IgD-negative memory B cell (primary cell): ENCODE measurements at regions not wholly inside any gene's neighbourhood (a gene's known extent, or its start where the extent isn't known, plus 50 kb on each side); places are given as distances from the start of the nearest gene placed in this dataset.
"Not testable (repeated sequence)": the region's sequence is repeated elsewhere in the genome, so short reads cannot be mapped to it uniquely, and the experiment has no call there.

Experiments
- H3K27ac Mint-ChIP-seq, 3 donors: one replicate each; pipeline ENCODE4 v1.8.0; 2020 to 2022; ENCODE audit warnings: mild to moderate bottlenecking in 3 of 3, mixed read lengths in 3 of 3, moderate library complexity in 1 of 3
- H3K27me3 Mint-ChIP-seq: one replicate; pipeline ENCODE4 v1.8.0; 2021; ENCODE audit warnings: mixed read lengths
- H3K36me3 Mint-ChIP-seq: one replicate; pipeline ENCODE4 v1.8.0; 2020; ENCODE audit warnings: mild to moderate bottlenecking, mixed read lengths
- H3K4me1 Mint-ChIP-seq, 3 donors: one replicate each; pipeline ENCODE4 v1.8.0; 2020 to 2022; ENCODE audit warnings: mixed read lengths in 3 of 3, mild to moderate bottlenecking in 1 of 3
- H3K4me3 Mint-ChIP-seq, 4 donors: one replicate each; pipeline ENCODE4 v1.8.0; 2020 to 2022; ENCODE audit warnings: mild to moderate bottlenecking in 4 of 4, mixed read lengths in 4 of 4, moderate library complexity in 3 of 4
- H3K9me3 Mint-ChIP-seq, 3 donors: one replicate each; pipeline ENCODE4 v1.8.0; 2020 to 2021; ENCODE audit warnings: mixed read lengths in 3 of 3, mild to moderate bottlenecking in 1 of 3

DNA sequence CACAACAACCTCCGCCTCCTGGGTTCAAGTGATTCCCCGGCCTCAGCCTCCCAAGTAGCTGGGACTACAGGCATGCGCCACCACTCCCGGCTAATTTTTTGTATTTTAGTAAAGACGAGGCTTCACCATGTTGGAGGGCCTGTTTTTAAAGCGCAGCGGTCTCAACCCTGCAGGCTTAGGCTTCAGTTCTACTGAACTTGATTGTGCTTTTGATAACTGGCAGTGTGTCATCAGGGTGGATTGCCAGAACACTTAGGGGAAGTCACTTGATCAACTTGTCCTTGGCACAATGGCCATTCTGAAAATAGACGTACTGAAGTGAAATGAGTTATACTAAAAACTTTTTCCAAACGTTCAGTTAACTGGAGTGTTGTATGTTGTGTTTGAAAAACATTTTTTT is 472.2 kb downstream of the KLF5 start:
- no peaks in the 10 kb centered on the region for H3K27me3 Mint-ChIP-seq
- H3K9me3 Mint-ChIP-seq, result peaks cover 3 to 7% (median 5%) of the 10 kb centered on the region in 3 donors
- H3K4me3 Mint-ChIP-seq, result no peak overlapping the region
- H3K27ac Mint-ChIP-seq, result no peak overlapping the region
- H3K4me1 Mint-ChIP-seq, result no peaks in the 10 kb centered on the region
- H3K36me3 Mint-ChIP-seq, result no peaks in the 10 kb centered on the region

DNA sequence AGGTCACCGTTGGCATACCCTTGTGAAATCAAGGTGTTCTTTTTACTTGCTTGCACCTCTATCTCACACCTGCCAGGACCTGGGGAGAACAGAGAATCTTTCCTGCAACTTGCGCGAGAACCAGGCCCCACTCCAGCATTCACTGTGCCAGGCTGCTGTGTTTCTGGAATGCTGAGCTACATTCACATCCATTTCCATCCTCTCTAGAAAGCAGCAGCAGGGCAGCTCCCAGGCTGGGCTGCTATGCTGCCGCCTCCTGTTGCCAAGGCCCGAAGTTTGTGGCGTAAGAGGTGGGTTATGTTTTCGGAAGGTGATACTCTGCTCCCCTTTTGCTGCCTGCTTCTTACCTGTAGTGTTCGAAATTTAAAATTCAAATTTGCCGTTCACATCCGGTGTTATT is 464.1 kb downstream of the KLF5 start:
- Mint-ChIP-seq H3K9me3 (peaks cover 0 to 3% (median 0%) of the 10 kb centered on the region in 3 donors), H3K36me3 (no peaks in the 10 kb centered on the region), H3K27me3 (no peaks in the 10 kb centered on the region), H3K27ac (no peak overlapping the region), H3K4me1 (no peaks in the 10 kb centered on the region), H3K4me3 (no peak overlapping the region)

DNA sequence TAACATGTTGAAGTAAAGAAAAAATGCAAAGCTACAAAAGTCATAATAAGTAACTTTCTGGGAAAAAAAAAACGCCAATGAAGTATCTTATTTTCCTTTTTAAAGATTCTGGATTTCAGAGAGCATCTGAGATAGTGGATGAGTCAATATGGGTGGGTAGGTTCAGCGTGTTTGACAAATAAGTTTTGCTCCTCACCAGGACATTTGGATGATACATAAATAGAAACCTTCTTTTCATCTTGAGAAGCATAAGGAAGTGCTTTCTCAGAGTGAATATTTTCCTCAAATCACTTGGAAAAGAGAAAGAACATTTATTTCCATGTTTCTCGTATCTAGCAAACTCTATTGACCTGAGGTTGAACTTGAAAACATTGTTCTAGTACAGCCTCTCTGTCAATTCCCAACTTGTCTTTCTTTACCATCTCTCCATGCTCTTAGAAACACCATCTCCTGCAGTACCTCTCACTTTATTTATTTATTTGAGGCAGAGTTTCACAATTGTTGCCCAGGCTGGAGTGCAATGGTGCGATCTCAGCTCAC is 463.2 kb downstream of the KLF5 start:
- Mint-ChIP-seq H3K27me3 (no peaks in the 10 kb centered on the region), H3K36me3 (no peaks in the 10 kb centered on the region), H3K9me3 (peaks cover 0 to 3% (median 0%) of the 10 kb centered on the region in 3 donors), H3K4me1 (no peaks in the 10 kb centered on the region), H3K4me3 (no peak overlapping the region), H3K27ac (no peak overlapping the region)

DNA sequence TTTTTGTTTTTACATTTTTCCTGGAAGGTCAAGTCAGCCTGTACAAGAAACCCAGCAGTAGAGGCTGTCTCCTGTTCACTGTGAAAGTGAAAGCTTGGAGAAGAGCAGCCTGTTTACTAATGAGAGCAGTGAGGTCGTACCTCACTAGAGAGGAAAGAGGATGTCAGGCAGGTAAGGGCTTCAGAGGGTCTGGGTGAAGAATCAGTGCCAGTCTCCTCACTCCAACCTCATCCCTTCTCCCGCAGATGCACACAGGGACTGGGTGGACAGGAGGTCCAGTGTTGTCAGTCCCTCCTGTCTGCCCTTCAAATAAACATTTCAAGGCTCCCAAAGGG is 462.5 kb downstream of the KLF5 start:
- Mint-ChIP-seq H3K27ac (no peak overlapping the region), H3K4me3 (no peak overlapping the region), H3K9me3 (no peaks in the 10 kb centered on the region), H3K4me1 (no peaks in the 10 kb centered on the region), H3K27me3 (no peaks in the 10 kb centered on the region), H3K36me3 (no peaks in the 10 kb centered on the region)

DNA sequence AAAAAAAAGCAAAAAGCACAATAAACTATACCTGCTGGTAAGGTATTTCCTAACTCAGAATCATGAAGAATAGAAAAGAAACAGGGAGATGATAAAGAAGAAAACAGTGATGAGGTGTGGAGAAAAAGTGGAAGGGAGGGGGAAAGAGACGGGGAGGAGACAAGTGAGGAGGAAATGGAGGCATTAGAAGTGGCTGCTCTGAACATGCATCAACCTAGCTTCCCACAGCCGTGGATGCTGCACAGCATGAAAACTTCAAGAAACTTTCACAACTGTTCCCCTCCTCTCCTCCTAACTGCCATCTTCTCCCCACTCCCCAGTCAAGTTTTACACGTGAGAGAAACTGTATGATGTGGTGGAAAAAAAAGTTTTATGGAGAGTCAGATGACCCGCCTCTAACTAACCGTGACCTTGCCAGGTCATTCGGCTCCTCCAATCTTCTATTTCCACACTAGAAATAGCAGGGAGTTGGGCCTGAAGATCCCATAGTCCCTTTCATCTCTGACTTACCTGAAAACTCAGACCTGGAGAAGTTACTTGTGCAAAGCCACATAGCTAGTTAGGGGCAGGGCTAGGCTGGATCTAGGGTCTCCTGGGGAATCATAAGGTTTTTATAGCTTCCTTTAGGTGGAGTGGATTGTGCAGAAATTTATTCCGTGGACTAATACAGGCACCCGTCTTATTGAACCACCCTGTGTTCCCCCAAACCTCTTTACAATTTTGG is 461.9 kb downstream of the KLF5 start:
- H3K4me1 Mint-ChIP-seq, result no peaks in the 10 kb centered on the region
- H3K9me3 Mint-ChIP-seq, result no peaks in the 10 kb centered on the region
- no peaks in the 10 kb centered on the region for H3K36me3 Mint-ChIP-seq
- no peaks in the 10 kb centered on the region for H3K27me3 Mint-ChIP-seq
- peak overlapping the region in 2 of 3 donors; percentile 26 to 53 for H3K27ac Mint-ChIP-seq
- H3K4me3 Mint-ChIP-seq, result peak overlapping the region in 2 of 4 donors; percentile 29 to 38

DNA sequence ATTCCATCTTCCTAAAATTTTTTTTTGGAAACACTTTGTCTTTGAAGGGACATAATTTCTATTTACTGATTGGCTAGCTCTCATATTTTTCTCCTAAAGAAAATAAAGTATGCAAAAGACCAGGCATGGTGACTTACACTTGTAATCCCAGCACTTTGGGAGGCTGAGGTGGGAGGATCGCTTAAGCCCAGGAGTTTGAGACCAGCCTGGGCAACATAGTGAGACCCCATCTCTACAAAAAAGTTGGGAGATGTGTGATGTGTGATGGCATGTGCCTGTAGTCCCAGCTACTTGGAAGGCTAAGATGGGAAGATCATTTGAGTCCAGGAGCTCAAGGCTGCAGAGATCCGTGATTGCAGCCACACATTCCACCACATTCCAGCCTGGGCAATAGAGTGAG is 461.3 kb downstream of the KLF5 start:
- H3K36me3 Mint-ChIP-seq, H3K4me1 Mint-ChIP-seq, H3K9me3 Mint-ChIP-seq, H3K27ac Mint-ChIP-seq, H3K27me3 Mint-ChIP-seq: not testable (repeated sequence)
- peak overlapping the region in 1 of 4 donors; percentile 29 for H3K4me3 Mint-ChIP-seq

DNA sequence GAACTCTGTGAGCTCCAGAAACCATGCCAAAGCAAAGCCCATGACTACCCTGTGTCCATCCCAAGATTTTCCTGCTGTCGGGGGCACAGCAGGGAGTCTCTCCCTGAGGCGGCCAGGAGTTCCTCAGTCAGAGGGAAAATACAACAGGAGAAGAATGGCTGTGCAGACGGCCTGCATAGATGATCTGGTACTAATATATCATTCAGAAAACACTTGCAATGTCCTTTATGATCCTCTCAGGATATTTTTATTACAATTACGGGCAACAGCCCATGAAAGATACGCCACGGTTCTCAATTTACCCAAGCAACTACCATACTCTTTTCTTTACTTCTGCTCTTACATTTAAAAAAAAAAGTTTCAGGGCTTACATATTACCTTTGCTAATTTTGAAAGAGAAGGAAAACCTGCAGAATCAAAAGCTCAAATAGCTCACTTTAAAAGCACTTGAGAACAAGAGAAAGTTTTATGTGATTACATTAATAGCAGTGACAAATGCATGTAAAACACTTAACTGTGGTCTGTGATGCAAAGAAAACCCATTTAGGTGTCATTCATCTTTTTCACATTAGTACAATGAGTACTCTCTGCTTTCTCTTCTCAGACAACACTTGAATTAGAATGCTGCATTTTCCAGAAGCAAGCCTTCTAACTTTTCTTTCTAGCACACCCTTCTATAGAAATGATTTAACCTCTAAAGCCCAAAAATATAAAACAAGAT is 460.8 kb downstream of the KLF5 start:
- Mint-ChIP-seq H3K36me3 (no peaks in the 10 kb centered on the region), H3K9me3 (no peaks in the 10 kb centered on the region), H3K27me3 (no peaks in the 10 kb centered on the region), H3K27ac (no peak overlapping the region), H3K4me3 (no peak overlapping the region), H3K4me1 (no peaks in the 10 kb centered on the region)

DNA sequence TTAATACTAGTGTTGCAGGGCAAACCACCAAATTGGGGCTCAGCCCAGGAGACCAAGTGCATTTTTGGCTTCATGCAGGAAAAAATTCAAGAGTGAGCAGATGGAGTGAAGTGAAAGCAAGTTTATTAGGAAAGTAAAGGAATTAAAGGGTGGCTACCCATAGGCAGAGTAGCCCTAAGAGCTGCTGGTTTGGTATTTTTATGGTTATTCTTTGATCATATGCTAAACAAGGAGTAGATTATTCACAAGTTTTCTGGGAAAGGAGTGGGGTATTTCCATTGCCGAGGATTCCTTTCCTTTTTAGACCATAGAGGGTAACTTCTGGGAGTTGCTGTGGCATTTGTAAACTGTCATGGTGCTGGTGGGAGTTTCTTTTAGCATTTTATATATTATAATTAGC is 459.0 kb downstream of the KLF5 start:
- H3K36me3 Mint-ChIP-seq, result no peaks in the 10 kb centered on the region
- H3K27ac Mint-ChIP-seq, result no peak overlapping the region

DNA sequence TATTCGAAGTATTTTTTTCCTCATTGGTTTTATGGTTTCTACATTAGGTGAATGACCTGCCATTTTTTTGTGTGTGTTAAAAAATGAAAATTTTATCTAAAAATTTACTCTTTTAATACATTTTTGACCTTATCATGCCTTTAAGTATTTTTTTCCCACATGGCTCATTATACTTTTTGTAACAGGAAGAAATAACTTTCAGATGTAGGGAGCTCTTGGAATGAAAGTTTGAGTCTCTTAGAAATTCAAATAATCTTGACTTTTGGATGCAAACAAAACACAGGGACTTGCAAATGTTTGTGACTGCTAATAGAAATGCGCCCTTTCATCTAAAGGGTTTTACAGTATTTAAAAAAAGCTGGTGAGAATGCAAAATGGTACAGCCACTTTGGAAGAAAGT is 457.9 kb downstream of the KLF5 start:
- H3K27ac Mint-ChIP-seq, result no peak overlapping the region
- no peaks in the 10 kb centered on the region for H3K27me3 Mint-ChIP-seq
- H3K9me3 Mint-ChIP-seq, result no peaks in the 10 kb centered on the region
- H3K4me3 Mint-ChIP-seq, result no peak overlapping the region
- no peaks in the 10 kb centered on the region for H3K36me3 Mint-ChIP-seq
- no peaks in the 10 kb centered on the region for H3K4me1 Mint-ChIP-seq

More for the DNA sequence above, 459.0 kb downstream of the KLF5 start:
- no peaks in the 10 kb centered on the region for H3K9me3 Mint-ChIP-seq
- H3K27me3 Mint-ChIP-seq, result no peaks in the 10 kb centered on the region
- H3K4me3 Mint-ChIP-seq, result no peak overlapping the region
- H3K4me1 Mint-ChIP-seq, result no peaks in the 10 kb centered on the region

DNA sequence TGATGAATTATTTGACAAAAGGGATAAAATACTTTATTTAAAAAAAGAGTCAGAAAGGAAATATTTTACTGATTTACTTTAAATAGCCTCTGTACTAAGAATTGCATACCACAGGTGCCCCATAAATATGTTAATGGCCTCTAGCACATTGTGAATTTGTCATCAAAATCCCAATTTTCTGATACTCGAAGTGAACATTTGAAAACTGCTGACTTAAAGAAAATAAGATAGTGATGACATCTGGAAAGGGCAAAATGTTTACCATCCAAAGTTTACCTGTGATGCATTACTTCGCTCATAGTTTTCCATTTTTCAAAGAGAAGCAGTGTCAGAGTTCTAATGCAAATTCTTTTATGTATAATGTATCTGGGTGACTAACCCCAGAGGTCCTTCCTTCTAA is 455.4 kb downstream of the KLF5 start:
- Mint-ChIP-seq H3K27me3 (no peaks in the 10 kb centered on the region), H3K4me1 (no peaks in the 10 kb centered on the region), H3K27ac (no peak overlapping the region), H3K4me3 (no peak overlapping the region), H3K36me3 (no peaks in the 10 kb centered on the region), H3K9me3 (peaks cover 0 to 4% (median 3%) of the 10 kb centered on the region in 3 donors)

DNA sequence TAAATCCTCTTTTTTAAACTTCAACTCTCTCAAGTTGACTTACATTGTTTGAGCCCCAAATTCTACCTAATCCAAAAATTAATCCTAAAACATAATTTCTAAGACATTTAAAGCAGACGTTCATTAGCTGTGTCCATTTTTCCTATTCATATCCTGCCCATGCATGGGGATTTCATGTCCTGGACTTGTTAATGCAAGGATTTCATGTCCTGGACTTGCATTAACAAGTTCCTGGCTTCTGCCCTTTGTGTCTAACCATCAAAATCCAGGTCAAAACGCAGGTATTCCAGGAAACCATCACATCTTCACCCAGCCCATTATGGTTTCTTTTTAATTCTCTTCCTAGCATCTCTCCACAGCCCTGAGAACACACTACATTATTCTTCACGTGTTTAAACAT is 454.9 kb downstream of the KLF5 start:
- no peaks in the 10 kb centered on the region for H3K36me3 Mint-ChIP-seq
- no peak overlapping the region for H3K4me3 Mint-ChIP-seq
- H3K27me3 Mint-ChIP-seq, result no peaks in the 10 kb centered on the region
- no peaks in the 10 kb centered on the region for H3K4me1 Mint-ChIP-seq
- no peak overlapping the region for H3K27ac Mint-ChIP-seq
- H3K9me3 Mint-ChIP-seq, result peaks cover 0 to 4% (median 3%) of the 10 kb centered on the region in 3 donors

DNA sequence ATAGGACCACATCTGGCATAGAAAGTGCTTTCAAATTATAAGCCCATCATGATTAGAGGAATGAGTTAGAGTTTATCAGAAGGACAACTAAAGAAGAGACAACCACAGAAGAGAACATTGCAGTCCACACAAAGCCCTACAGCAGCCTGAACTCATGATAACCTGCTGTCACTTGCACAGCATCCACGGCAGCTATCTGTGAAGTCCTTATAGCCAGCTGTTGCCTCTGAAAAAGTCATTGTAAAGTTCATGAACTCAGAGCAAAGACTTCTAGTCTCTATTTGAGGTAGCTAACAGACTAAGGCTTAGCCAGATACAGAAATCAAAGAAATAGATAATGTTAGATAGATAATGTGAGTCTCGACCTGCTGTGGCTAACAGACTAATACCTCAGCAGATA is 450.0 kb downstream of the KLF5 start:
- H3K9me3 Mint-ChIP-seq, result peaks cover 0 to 6% (median 4%) of the 10 kb centered on the region in 3 donors
- H3K36me3 Mint-ChIP-seq, result no peaks in the 10 kb centered on the region
- H3K27ac Mint-ChIP-seq, result no peak overlapping the region
- no peaks in the 10 kb centered on the region for H3K4me1 Mint-ChIP-seq
- no peak overlapping the region for H3K4me3 Mint-ChIP-seq
- H3K27me3 Mint-ChIP-seq, result no peaks in the 10 kb centered on the region

DNA sequence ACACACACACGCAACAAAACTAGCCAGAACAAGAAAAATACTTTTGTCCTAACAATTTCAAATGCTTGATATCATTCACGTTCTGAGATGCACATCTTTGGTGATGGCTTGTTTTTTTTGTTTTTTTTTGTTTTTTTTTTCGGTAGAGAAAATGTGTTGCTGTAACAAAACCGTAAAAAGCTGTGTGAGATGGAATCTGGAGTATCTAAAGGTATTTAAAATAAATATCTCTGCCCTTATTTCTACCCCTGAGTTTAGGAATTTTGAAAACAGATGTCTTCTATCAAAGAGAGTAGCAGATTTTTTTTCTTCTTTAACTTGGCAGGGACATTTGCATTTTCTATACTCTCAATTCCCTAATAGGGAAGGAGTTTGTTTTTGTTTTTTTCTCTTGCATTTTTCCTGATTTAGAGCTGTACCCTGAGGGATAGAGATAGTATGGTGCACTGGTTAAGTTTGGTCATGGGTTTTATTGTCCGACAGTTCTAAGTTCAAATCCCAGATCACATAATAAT is 446.6 kb downstream of the KLF5 start:
- Mint-ChIP-seq H3K36me3 (no peaks in the 10 kb centered on the region), H3K4me3 (no peak overlapping the region), H3K27ac (no peak overlapping the region), H3K9me3 (peaks cover 0 to 6% (median 0%) of the 10 kb centered on the region in 3 donors), H3K4me1 (no peaks in the 10 kb centered on the region), H3K27me3 (no peaks in the 10 kb centered on the region)

DNA sequence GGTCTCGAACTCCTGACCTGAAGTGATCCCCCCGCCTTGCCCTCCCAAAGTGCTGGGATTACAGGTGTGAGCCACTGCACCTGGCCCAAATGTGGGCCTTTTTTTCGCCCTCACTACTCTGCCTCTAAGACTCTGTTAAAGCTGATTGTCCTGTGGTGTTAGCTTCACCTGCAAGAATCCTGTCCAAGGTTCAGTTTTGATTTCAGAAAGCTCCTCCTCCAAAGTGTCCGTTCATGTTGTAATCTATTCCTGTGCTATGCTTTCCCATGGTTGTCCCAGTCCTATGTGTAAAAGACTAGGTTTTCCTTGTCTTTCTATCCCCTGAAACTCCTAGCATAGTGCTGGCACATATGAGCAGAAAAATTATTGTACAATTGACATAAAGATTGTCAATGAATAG is 440.9 kb downstream of the KLF5 start:
- Mint-ChIP-seq H3K4me1 (no peaks in the 10 kb centered on the region), H3K4me3 (no peak overlapping the region), H3K36me3 (no peaks in the 10 kb centered on the region), H3K27ac (no peak overlapping the region), H3K27me3 (no peaks in the 10 kb centered on the region), H3K9me3 (peaks cover 0 to 4% (median 0%) of the 10 kb centered on the region in 3 donors)

DNA sequence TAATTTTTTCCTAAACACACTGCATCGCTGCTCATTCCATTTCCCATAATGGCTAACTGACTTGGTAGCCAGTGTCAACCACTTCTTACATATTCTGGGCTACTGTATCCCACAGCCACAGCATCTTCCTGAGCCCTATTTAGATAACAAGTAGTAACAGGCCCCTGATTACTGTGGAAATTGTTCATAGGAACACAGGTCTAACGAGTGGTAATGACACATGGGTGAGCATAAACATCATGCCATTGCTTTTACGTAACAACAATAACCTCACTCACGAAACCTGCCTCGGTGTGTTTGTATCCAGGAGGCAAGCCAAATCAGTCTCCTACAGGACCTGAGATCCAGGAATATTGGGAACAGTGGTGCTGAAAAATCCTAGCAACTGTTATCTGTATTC is 438.6 kb downstream of the KLF5 start:
- Mint-ChIP-seq H3K9me3 (peaks cover 0 to 4% (median 0%) of the 10 kb centered on the region in 3 donors), H3K4me3 (no peak overlapping the region), H3K27me3 (no peaks in the 10 kb centered on the region), H3K27ac (no peak overlapping the region), H3K36me3 (no peaks in the 10 kb centered on the region), H3K4me1 (no peaks in the 10 kb centered on the region)

DNA sequence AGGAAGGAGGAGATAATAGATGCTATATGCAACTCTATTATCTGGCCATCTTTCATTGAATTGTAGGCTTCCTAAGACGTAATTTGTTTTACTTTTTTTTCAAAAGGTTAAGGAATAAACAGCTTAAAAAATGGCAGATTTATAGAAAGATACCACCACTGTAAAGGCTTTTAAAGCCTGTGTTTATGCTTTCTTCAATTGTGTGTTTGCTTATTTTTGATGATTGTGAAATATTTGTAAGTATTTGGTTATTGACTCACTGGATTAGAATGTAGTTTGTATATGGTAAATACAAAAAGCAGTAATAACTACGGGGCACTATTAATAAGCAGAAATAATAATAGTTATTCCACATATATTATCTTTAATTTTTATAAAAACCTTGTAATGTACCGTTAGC is 437.9 kb downstream of the KLF5 start:
- H3K4me1 Mint-ChIP-seq, result no peaks in the 10 kb centered on the region
- no peaks in the 10 kb centered on the region for H3K27me3 Mint-ChIP-seq
- H3K36me3 Mint-ChIP-seq, result no peaks in the 10 kb centered on the region
- H3K9me3 Mint-ChIP-seq, result peaks cover 0 to 4% (median 0%) of the 10 kb centered on the region in 3 donors
- H3K4me3 Mint-ChIP-seq, result no peak overlapping the region
- H3K27ac Mint-ChIP-seq, result no peak overlapping the region
